Spleen (tissue), 11 donors: ENCODE measurements at regions not wholly inside any gene's neighbourhood (a gene's known extent, or its start where the extent isn't known, plus 50 kb on each side); places are given as distances from the start of the nearest gene placed in this dataset.

Experiments
- DNase-seq: peaks from one replicate; pipeline ENCODE4 v3.0.0-alpha.2; 2020
- H3K27ac ChIP-seq, 8 donors: fragments of 200-600 bp; sonication (generic) in 7 of 8; 1 replicate in 4 of 8; 2 replicates in 4 of 8; pipeline versions ENCODE4 v1.5.0 to v1.8.0; 2016 to 2021; ENCODE audit warnings: inconsistent platforms in 4 of 8, mild to moderate bottlenecking in 4 of 8, moderate library complexity in 1 of 8
- H3K27me3 ChIP-seq, 7 donors: fragments of 200-600 bp; sonication (generic) in 6 of 7; replicated peaks in 1 of 7; 1 replicate in 4 of 7; 2 replicates in 3 of 7; pipeline versions ENCODE4 v1.5.0 to v1.8.0; 2016 to 2021; ENCODE audit warnings: inconsistent platforms in 3 of 7, mild to moderate bottlenecking in 1 of 7
- H3K36me3 ChIP-seq, 6 donors: fragments of 200-600 bp; sonication (generic) in 5 of 6; 1 replicate in 4 of 6; 2 replicates in 2 of 6; pipeline versions ENCODE4 v1.5.0 to v1.8.0; 2016 to 2021; ENCODE audit warnings: inconsistent platforms in 2 of 6
- H3K4me1 ChIP-seq, 6 donors: fragments of 200-600 bp; sonication (generic) in 5 of 6; 1 replicate in 3 of 6; 2 replicates in 3 of 6; pipeline versions ENCODE4 v1.5.0 to v1.8.0; 2016 to 2021; ENCODE audit warnings: inconsistent platforms in 3 of 6
- H3K4me3 ChIP-seq, 8 donors: fragments of 200-600 bp; sonication (generic) in 7 of 8; 1 replicate in 4 of 8; 2 replicates in 4 of 8; pipeline versions ENCODE4 v1.5.0 to v1.8.0; 2016 to 2021; ENCODE audit warnings: inconsistent platforms in 4 of 8, mild to moderate bottlenecking in 4 of 8, moderate library complexity in 2 of 8
- H3K9me3 ChIP-seq, 8 donors: fragments of 200-600 bp; sonication (generic) in 7 of 8; 1 replicate in 4 of 8; 2 replicates in 4 of 8; pipeline versions ENCODE4 v1.5.0 to v1.8.0; 2016 to 2021; ENCODE audit warnings: inconsistent platforms in 4 of 8
- CTCF ChIP-seq, 11 experiments: fragments of 200-600 bp in 7 of 11; fragments of 450-650 bp in 4 of 11; sonication (generic) in 4 of 11; IDR thresholded peaks in 8 of 11; conservative IDR thresholded peaks in 3 of 11; 1 replicate in 7 of 11; 2 replicates in 4 of 11; pipeline versions ENCODE4 v1.4.0 to v1.8.0; 2016 to 2021; ENCODE audit warnings: antibody characterized with exemption in 11 of 11, inconsistent platforms in 4 of 11, mild to moderate bottlenecking in 1 of 11
- POLR2A ChIP-seq, 3 donors: fragments of 450-650 bp; IDR thresholded peaks; one replicate each; pipeline ENCODE4 v1.5.1; 2017; ENCODE audit warnings: antibody characterized with exemption in 3 of 3, mild to moderate bottlenecking in 1 of 3
- POLR2AphosphoS5 ChIP-seq, 3 donors: sonication (generic); formaldehyde crosslinking; IDR thresholded peaks; one replicate each; pipeline ENCODE4 v1.5.1; 2017; ENCODE audit warnings: antibody characterized with exemption in 3 of 3
- WGBS, 5 donors: extraction: QIAGEN DNeasy Blood & Tissue Kit in 3 of 5; methylation state at CpG; one replicate each; pipeline versions ENCODE4 v1.1.5 to v1.1.7; 2013 to 2018; 5-methylcytosine and 5-hydroxymethylcytosine counted together
- intact Hi-C: fragments of 100-400 bp; cut with DNase I; formaldehyde crosslinking; loops from one replicate; pipeline ENCODE4 v1.15.0; 2023; ENCODE audit warnings: low total_unique reads
- donor health status: healthy with polysubstance abuse.
- donor health status: DM: no; HTN: no; CAD: no; lungs with moderate emphysema.
- donor health status: DM: no; HTN: no; CAD: no.
- donor health status: Bipolar disorder and iron deficiency.
- donor health status: healthy.
- donor health status: DM: no; HTN: no; CAD: no.
- donor health status: DM: yes; HTN: yes; CAD: no.

DNA sequence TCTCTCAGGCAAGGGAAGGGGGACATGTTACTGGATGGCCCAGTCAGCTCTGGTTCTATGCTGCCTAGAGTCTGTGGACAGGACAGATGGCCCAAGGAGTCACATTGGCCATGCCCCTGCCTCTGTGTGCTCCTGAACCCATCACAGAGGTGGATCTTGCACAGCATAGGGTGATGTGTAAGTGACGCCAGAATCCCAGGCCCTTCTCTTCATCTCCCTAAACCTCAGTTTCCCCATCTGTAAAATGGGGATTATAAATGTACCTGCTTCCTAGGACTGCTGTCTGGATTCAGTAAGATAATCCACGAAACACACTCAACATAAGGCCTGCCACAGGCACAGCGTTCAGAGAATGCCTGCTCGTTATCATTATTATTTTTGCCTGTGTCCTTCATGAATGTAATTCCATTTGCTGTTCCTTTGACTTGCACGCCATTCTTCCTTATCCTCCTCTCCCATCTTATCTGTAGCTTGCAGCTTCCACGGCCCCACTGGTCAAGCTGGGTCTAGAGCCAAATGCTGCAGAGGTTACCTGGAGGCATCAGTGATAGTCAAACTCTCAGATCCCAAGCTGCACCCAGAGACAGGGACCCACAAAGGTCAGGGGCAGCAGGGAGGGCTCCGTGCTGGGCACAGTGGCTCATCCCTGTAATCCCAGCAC is 207.0 kb downstream of the MN1 start:
- DNase-seq = peak; percentile 19
- no peaks in the 10 kb centered on the region for H3K9me3 ChIP-seq
- no peak overlapping the region for H3K4me3 ChIP-seq
- peaks cover 0 to 2% (median 0%) of the 10 kb centered on the region in 6 donors for H3K4me1 ChIP-seq
- TF ChIP-seq POLR2A (IDR thresholded peaks at IDR 0.05) = no peak
- no peak for TF ChIP-seq CTCF (IDR thresholded peaks at IDR 0.05 in 8 of 11, conservative IDR thresholded peaks at IDR 0.05 in 3 of 11)
- peaks cover 0 to 16% (median 0%) of the 10 kb centered on the region in 7 donors for H3K27me3 ChIP-seq
- H3K27ac ChIP-seq = no peak overlapping the region
- intact Hi-C loops = no loop called here
- 74 to 92% (median 85%) methylated on average over 7 of the region's 7 CpGs for WGBS, 5 donors
- H3K36me3 ChIP-seq = no peaks in the 10 kb centered on the region

GRCh38 chr22:27596133-27596870 is 205.3 kb downstream of the MN1 start:
- TF ChIP-seq POLR2AphosphoS5 (IDR thresholded peaks at IDR 0.05) (no peak), POLR2A (IDR thresholded peaks at IDR 0.05) (no peak), CTCF (IDR thresholded peaks at IDR 0.05 in 8 of 11, conservative IDR thresholded peaks at IDR 0.05 in 3 of 11) (no peak)
- Histone ChIP-seq H3K27ac (no peak overlapping the region), H3K9me3 (no peaks in the 10 kb centered on the region), H3K36me3 (no peaks in the 10 kb centered on the region), H3K4me3 (no peak overlapping the region), H3K4me1 (no peaks in the 10 kb centered on the region), H3K27me3 (peaks cover 0 to 11% (median 0%) of the 10 kb centered on the region in 7 donors)
- intact Hi-C loops = no loop called here
- 67 to 84% (median 76%) methylated on average over 8 of the region's 8 CpGs for WGBS, 5 donors
- DNase-seq = no peak

- Histone ChIP-seq H3K4me3 (no peak overlapping the region), H3K36me3 (no peaks in the 10 kb centered on the region), H3K27ac (no peak overlapping the region), H3K4me1 (no peaks in the 10 kb centered on the region), H3K9me3 (no peaks in the 10 kb centered on the region), H3K27me3 (peaks cover 0 to 12% (median 0%) of the 10 kb centered on the region in 7 donors)
- DNase-seq = peak; percentile 9
- WGBS, 5 donors = 62 to 91% (median 88%) methylated on average over 1 of the region's 1 CpG
- TF ChIP-seq POLR2AphosphoS5 (IDR thresholded peaks at IDR 0.05) = no peak
- no peak for TF ChIP-seq POLR2A (IDR thresholded peaks at IDR 0.05)
- TF ChIP-seq CTCF (IDR thresholded peaks at IDR 0.05 in 8 of 11, conservative IDR thresholded peaks at IDR 0.05 in 3 of 11) = no peak
- intact Hi-C loops = no loop called here
Observed at GRCh38 chr22:27597703-27598444, 203.7 kb downstream of the MN1 start.

DNA sequence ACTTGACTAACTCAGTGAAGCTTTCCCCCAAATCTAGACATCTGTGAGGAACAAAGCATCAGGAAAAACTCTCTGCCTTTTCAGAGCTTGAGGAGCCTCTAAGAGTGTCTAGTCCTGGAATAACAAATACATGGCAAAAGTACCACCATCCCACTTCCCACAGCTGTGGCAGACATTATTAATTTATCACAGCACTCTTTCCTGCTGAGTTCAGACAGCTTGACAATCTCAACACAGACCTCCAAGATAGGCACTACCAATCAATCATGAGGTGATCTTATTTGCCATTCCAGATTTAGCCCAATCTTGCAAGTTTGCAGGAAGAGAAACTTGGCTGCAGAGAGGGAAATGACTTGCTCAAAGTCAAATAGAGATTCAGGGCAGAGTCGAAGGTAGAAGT is 202.8 kb downstream of the MN1 start:
- no peak overlapping the region for H3K4me3 ChIP-seq
- WGBS, 5 donors = 26 to 66% (median 35%) methylated on average over 1 of the region's 1 CpG
- no peaks in the 10 kb centered on the region for H3K4me1 ChIP-seq
- intact Hi-C loops = no loop called here
- no peaks in the 10 kb centered on the region for H3K9me3 ChIP-seq
- H3K27ac ChIP-seq = no peak overlapping the region
- DNase-seq = no peak
- TF ChIP-seq CTCF (IDR thresholded peaks at IDR 0.05 in 8 of 11, conservative IDR thresholded peaks at IDR 0.05 in 3 of 11) = no peak
- TF ChIP-seq POLR2AphosphoS5 (IDR thresholded peaks at IDR 0.05) = no peak
- TF ChIP-seq POLR2A (IDR thresholded peaks at IDR 0.05) = no peak
- H3K36me3 ChIP-seq = no peaks in the 10 kb centered on the region
- peaks cover 0 to 18% (median 0%) of the 10 kb centered on the region in 7 donors for H3K27me3 ChIP-seq
